HEK293 (cell line): ENCODE measurements at regions not wholly inside any gene's neighbourhood (a gene's known extent, or its start where the extent isn't known, plus 50 kb on each side); places are given as distances from the start of the nearest gene placed in this dataset.
A peak's percentile ranks its signal among the peaks of the same experiment; 100 is the strongest.

Experiments
- CTCF ChIA-PET: fragments of 350-600 bp; formaldehyde crosslinking; extraction: SDS; loops from one replicate; lab custom pipeline; 2021; ENCODE audit warnings: antibody characterized with exemption; lab: Yijun Ruan, JAX
- POLR2A ChIA-PET: fragments of 300-600 bp; formaldehyde crosslinking; extraction: SDS; loops from one replicate; lab custom pipeline; 2020; ENCODE audit warnings: antibody characterized with exemption, inconsistent platforms; lab: Yijun Ruan, JAX
- H3K27ac ChIP-seq: fragments of 200-500 bp; sonication (Bioruptor generic); 2 replicates; pipeline ENCODE4 v1.5.1; 2014; ENCODE audit warnings: low read depth, low read length, control low read depth, inconsistent platforms; ENCODE audit errors: extremely low read depth
- H3K36me3 ChIP-seq, 2 experiments: fragments of 200-500 bp in 1 of 2; sonication (Bioruptor generic) in 1 of 2; 1 replicate in 1 of 2; 2 replicates in 1 of 2; pipeline ENCODE4 v1.5.1; 2014 to 2017; ENCODE audit warnings: inconsistent platforms in 2 of 2, low read length in 2 of 2; ENCODE audit not compliant: control insufficient read depth in 2 of 2, insufficient read depth in 1 of 2
- H3K4me1 ChIP-seq: fragments of 200-500 bp; sonication (Bioruptor generic); 2 replicates; pipeline ENCODE4 v1.5.1; 2014; ENCODE audit warnings: mild to moderate bottlenecking, low read length, inconsistent platforms; ENCODE audit not compliant: control insufficient read depth, insufficient read depth
- H3K4me3 ChIP-seq: 2 replicates; pipeline ENCODE4 v1.5.1; 2011; ENCODE audit warnings: low read depth, mild to moderate bottlenecking, control low read depth, low read length, moderate library complexity
- H3K9me3 ChIP-seq: fragments of 200-500 bp; sonication (Bioruptor generic); 2 replicates; pipeline ENCODE4 v1.5.1; 2014; ENCODE audit warnings: low read depth, low read length, inconsistent platforms; ENCODE audit not compliant: control insufficient read depth, insufficient read depth
- BCL11A ChIP-seq: fragments of 450-650 bp; formaldehyde crosslinking; IDR thresholded peaks from 2 replicates; pipeline ENCODE4 v1.5.1; 2016; ENCODE audit warnings: low read depth, missing biosample characterization, missing genetic modification characterization
- GFI1B ChIP-seq: fragments of 450-650 bp; formaldehyde crosslinking; IDR thresholded peaks from 2 replicates; pipeline ENCODE4 v1.5.1; 2016; ENCODE audit warnings: missing biosample characterization, missing genetic modification characterization
- IKZF3 ChIP-seq: fragments of 450-650 bp; IDR thresholded peaks from 2 replicates; pipeline ENCODE4 v1.5.0; 2018; ENCODE audit warnings: missing biosample characterization, mild to moderate bottlenecking, missing genetic modification characterization, moderate library complexity
- KLF8 ChIP-seq: fragments of 450-650 bp; formaldehyde crosslinking; IDR thresholded peaks from 2 replicates; pipeline ENCODE4 v1.5.1; 2016; ENCODE audit warnings: missing biosample characterization, missing genetic modification characterization
- SCRT1 ChIP-seq: fragments of 450-650 bp; formaldehyde crosslinking; IDR thresholded peaks from 2 replicates; pipeline ENCODE4 v1.5.1; 2016; ENCODE audit warnings: missing biosample characterization, missing genetic modification characterization, borderline replicate concordance
- SCRT2 ChIP-seq: fragments of 450-650 bp; formaldehyde crosslinking; IDR thresholded peaks from 2 replicates; pipeline ENCODE4 v1.5.1; 2016; ENCODE audit warnings: missing biosample characterization, missing genetic modification characterization
- YY2 ChIP-seq: fragments of 450-650 bp; formaldehyde crosslinking; IDR thresholded peaks from 2 replicates; pipeline ENCODE4 v1.5.1; 2016; ENCODE audit warnings: missing biosample characterization, missing genetic modification characterization
- ZBTB7A ChIP-seq: fragments of 450-650 bp; formaldehyde crosslinking; IDR thresholded peaks from 2 replicates; pipeline ENCODE4 v1.5.1; 2016; ENCODE audit warnings: low read depth, missing biosample characterization, missing genetic modification characterization
- ZBTB8A ChIP-seq: fragments of 450-650 bp; formaldehyde crosslinking; IDR thresholded peaks from 2 replicates; pipeline ENCODE4 v1.5.1; 2016; ENCODE audit warnings: missing biosample characterization, missing genetic modification characterization
- ZFP37 ChIP-seq: fragments of 450-650 bp; formaldehyde crosslinking; IDR thresholded peaks from 2 replicates; pipeline ENCODE4 v1.5.1; 2016; ENCODE audit warnings: missing biosample characterization, missing genetic modification characterization
- ZNF133 ChIP-seq: fragments of 450-650 bp; formaldehyde crosslinking; IDR thresholded peaks from 2 replicates; pipeline ENCODE4 v1.5.1; 2016; ENCODE audit warnings: missing biosample characterization, missing genetic modification characterization
- ZNF140 ChIP-seq: fragments of 450-650 bp; formaldehyde crosslinking; IDR thresholded peaks from 2 replicates; pipeline ENCODE4 v1.5.1; 2016; ENCODE audit warnings: missing biosample characterization, missing genetic modification characterization
- ZNF350 ChIP-seq: fragments of 450-650 bp; formaldehyde crosslinking; IDR thresholded peaks from 2 replicates; pipeline ENCODE4 v1.5.0; 2017; ENCODE audit warnings: missing biosample characterization, mild to moderate bottlenecking, missing genetic modification characterization
- ZNF426 ChIP-seq: fragments of 450-650 bp; formaldehyde crosslinking; IDR thresholded peaks from 2 replicates; pipeline ENCODE4 v1.5.1; 2017; ENCODE audit warnings: missing biosample characterization, missing genetic modification characterization, mild to moderate bottlenecking, inconsistent platforms, moderate library complexity
- ZNF629 ChIP-seq: fragments of 450-650 bp; formaldehyde crosslinking; IDR thresholded peaks from 2 replicates; pipeline ENCODE4 v1.5.1; 2017; ENCODE audit warnings: missing biosample characterization, missing genetic modification characterization
- ZNF654 ChIP-seq: fragments of 450-650 bp; formaldehyde crosslinking; IDR thresholded peaks from 2 replicates; pipeline ENCODE4 v1.5.1; 2016; ENCODE audit warnings: low read depth, missing biosample characterization, missing genetic modification characterization
- ZNF670 ChIP-seq: fragments of 450-650 bp; formaldehyde crosslinking; IDR thresholded peaks from 2 replicates; pipeline ENCODE4 v1.5.1; 2016; ENCODE audit warnings: missing biosample characterization, missing genetic modification characterization, low read depth
- ZNF707 ChIP-seq: fragments of 450-650 bp; formaldehyde crosslinking; IDR thresholded peaks from 2 replicates; pipeline ENCODE4 v1.5.1; 2016; ENCODE audit warnings: missing biosample characterization, missing genetic modification characterization
- ZNF747 ChIP-seq: fragments of 450-650 bp; formaldehyde crosslinking; IDR thresholded peaks from 2 replicates; pipeline ENCODE4 v1.5.1; 2016; ENCODE audit warnings: missing biosample characterization, missing genetic modification characterization
- ZSCAN30 ChIP-seq: fragments of 450-650 bp; IDR thresholded peaks from 2 replicates; pipeline ENCODE4 v1.5.1; 2018; ENCODE audit warnings: missing biosample characterization, mild to moderate bottlenecking, missing genetic modification characterization, moderate library complexity
- TF ChIP-seq, protein P1 (sequence below): fragments of 450-650 bp; formaldehyde crosslinking; IDR thresholded peaks from 2 replicates; pipeline ENCODE4 v1.5.1; 2017; ENCODE audit warnings: missing biosample characterization, missing genetic modification characterization
- TF ChIP-seq, protein P2 (sequence below): fragments of 450-650 bp; formaldehyde crosslinking; IDR thresholded peaks from 2 replicates; pipeline ENCODE4 v1.5.1; 2017; ENCODE audit warnings: missing biosample characterization, missing genetic modification characterization
- TF ChIP-seq, protein P3 (sequence below): fragments of 450-650 bp; formaldehyde crosslinking; IDR thresholded peaks from 2 replicates; pipeline ENCODE4 v1.5.1; 2016; ENCODE audit warnings: missing biosample characterization, missing genetic modification characterization
- TF ChIP-seq, protein P4 (sequence below): fragments of 450-650 bp; formaldehyde crosslinking; IDR thresholded peaks from 2 replicates; pipeline ENCODE4 v1.5.1; 2017; ENCODE audit warnings: missing biosample characterization, mild to moderate bottlenecking, missing genetic modification characterization, moderate library complexity
- TF ChIP-seq, protein P5 (sequence below): fragments of 450-650 bp; formaldehyde crosslinking; IDR thresholded peaks from 2 replicates; pipeline ENCODE4 v1.5.1; 2016; ENCODE audit warnings: missing biosample characterization, missing genetic modification characterization, low read depth
- TF ChIP-seq, protein P6 (sequence below): fragments of 450-650 bp; formaldehyde crosslinking; IDR thresholded peaks from 2 replicates; pipeline ENCODE4 v1.5.1; 2016; ENCODE audit warnings: missing biosample characterization, missing genetic modification characterization, borderline replicate concordance

DNA sequence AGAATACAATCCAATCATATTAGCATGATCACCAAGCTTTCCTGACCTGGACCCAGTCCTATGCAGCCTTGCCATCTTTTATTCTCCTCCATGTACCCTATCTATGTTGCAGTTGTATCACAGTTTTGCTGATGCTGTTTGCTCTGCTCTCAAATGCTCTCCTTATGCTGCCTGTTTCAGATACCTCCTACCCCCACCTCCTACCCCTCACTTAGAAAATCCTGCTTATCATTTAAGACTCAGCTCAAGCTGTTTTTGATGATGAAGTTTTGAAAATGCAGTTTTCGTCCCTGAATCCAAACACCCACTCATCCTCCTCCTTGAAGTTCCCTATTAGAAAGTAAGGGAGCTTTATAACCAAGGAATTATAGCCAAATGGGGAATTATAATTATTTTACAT is 457.4 kb upstream of the ATP2B1 start:
- Histone ChIP-seq H3K27ac (no peak overlapping the region), H3K36me3 (no peaks in the 10 kb centered on the region), H3K9me3 (no peaks in the 10 kb centered on the region), H3K4me3 (no peak overlapping the region), H3K4me1 (no peaks in the 10 kb centered on the region)
- ChIA-PET CTCF (no interaction called here), POLR2A (no interaction called here)
- TF ChIP-seq, protein P1, sequence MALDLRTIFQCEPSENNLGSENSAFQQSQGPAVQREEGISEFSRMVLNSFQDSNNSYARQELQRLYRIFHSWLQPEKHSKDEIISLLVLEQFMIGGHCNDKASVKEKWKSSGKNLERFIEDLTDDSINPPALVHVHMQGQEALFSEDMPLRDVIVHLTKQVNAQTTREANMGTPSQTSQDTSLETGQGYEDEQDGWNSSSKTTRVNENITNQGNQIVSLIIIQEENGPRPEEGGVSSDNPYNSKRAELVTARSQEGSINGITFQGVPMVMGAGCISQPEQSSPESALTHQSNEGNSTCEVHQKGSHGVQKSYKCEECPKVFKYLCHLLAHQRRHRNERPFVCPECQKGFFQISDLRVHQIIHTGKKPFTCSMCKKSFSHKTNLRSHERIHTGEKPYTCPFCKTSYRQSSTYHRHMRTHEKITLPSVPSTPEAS (tag by site-specific recombination) = no peak
- TF ChIP-seq, protein P2, sequence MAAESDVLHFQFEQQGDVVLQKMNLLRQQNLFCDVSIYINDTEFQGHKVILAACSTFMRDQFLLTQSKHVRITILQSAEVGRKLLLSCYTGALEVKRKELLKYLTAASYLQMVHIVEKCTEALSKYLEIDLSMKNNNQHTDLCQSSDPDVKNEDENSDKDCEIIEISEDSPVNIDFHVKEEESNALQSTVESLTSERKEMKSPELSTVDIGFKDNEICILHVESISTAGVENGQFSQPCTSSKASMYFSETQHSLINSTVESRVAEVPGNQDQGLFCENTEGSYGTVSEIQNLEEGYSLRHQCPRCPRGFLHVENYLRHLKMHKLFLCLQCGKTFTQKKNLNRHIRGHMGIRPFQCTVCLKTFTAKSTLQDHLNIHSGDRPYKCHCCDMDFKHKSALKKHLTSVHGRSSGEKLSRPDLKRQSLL (tag by site-specific recombination) = no peak
- no peak for TF ChIP-seq ZNF140
- no peak for TF ChIP-seq ZBTB8A
- no peak for TF ChIP-seq ZNF747
- TF ChIP-seq SCRT1 = no peak
- TF ChIP-seq SCRT2 = no peak
- no peak for TF ChIP-seq GFI1B
- TF ChIP-seq BCL11A = no peak
- no peak for TF ChIP-seq ZSCAN30 (tag by site-specific recombination)
- TF ChIP-seq, protein P3, sequence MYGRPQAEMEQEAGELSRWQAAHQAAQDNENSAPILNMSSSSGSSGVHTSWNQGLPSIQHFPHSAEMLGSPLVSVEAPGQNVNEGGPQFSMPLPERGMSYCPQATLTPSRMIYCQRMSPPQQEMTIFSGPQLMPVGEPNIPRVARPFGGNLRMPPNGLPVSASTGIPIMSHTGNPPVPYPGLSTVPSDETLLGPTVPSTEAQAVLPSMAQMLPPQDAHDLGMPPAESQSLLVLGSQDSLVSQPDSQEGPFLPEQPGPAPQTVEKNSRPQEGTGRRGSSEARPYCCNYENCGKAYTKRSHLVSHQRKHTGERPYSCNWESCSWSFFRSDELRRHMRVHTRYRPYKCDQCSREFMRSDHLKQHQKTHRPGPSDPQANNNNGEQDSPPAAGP (tag by site-specific recombination) = no peak
- no peak for TF ChIP-seq ZNF707 (tag by site-specific recombination)
- no peak for TF ChIP-seq YY2 (tag by site-specific recombination)
- no peak for TF ChIP-seq IKZF3
- TF ChIP-seq ZNF350 (tag by site-specific recombination) = no peak
- no peak for TF ChIP-seq ZNF426 (tag by site-specific recombination)
- TF ChIP-seq ZNF670 (tag by site-specific recombination) = no peak
- no peak for TF ChIP-seq ZNF133 (tag by site-specific recombination)
- no peak for TF ChIP-seq ZFP37 (tag by site-specific recombination)

DNA sequence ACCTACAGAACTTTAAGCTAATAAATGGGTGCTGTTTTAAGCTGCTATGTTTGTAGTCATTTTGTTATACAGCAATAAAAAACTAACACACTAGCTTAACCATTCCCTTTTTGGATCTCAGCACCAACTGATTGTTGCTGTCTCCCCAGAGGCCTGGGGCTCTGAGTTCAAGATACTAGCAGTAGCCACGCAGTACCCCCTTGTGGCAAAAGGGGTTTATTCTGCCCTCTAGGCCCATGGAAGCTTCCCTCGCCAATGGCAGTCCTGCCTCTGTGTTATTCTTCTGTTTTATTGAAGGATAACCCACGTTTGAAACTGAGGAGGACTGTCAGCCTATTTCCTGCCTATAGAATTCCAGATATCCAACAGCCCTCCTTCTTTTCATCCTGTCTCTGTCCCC is 455.3 kb upstream of the ATP2B1 start:
- H3K27ac ChIP-seq = no peak overlapping the region
- CTCF ChIA-PET = interaction anchor here (0.7 to 0.9 kb wide), 2 partner anchors 9 to 41 kb away, joined by 3 read pairs; no protein-coding TSS in a partner anchor
- H3K4me3 ChIP-seq = no peak overlapping the region
- no peaks in the 10 kb centered on the region for H3K36me3 ChIP-seq
- no peaks in the 10 kb centered on the region for H3K4me1 ChIP-seq
- no peaks in the 10 kb centered on the region for H3K9me3 ChIP-seq
- POLR2A ChIA-PET = no interaction called here
- TF ChIP-seq, protein P4, sequence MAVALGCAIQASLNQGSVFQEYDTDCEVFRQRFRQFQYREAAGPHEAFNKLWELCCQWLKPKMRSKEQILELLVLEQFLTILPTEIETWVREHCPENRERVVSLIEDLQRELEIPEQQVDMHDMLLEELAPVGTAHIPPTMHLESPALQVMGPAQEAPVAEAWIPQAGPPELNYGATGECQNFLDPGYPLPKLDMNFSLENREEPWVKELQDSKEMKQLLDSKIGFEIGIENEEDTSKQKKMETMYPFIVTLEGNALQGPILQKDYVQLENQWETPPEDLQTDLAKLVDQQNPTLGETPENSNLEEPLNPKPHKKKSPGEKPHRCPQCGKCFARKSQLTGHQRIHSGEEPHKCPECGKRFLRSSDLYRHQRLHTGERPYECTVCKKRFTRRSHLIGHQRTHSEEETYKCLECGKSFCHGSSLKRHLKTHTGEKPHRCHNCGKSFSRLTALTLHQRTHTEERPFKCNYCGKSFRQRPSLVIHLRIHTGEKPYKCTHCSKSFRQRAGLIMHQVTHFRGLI (tag by site-specific recombination) = no peak
- TF ChIP-seq ZNF654 (peak; percentile 13; the same call in 1 of the 2 replicates), ZBTB7A (no peak), ZNF629 (no peak), KLF8 (tag by site-specific recombination) (no peak), GFI1B (no peak)
- TF ChIP-seq, protein P5, sequence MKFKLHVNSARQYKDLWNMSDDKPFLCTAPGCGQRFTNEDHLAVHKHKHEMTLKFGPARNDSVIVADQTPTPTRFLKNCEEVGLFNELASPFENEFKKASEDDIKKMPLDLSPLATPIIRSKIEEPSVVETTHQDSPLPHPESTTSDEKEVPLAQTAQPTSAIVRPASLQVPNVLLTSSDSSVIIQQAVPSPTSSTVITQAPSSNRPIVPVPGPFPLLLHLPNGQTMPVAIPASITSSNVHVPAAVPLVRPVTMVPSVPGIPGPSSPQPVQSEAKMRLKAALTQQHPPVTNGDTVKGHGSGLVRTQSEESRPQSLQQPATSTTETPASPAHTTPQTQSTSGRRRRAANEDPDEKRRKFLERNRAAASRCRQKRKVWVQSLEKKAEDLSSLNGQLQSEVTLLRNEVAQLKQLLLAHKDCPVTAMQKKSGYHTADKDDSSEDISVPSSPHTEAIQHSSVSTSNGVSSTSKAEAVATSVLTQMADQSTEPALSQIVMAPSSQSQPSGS (tag by site-specific recombination) = no peak
- TF ChIP-seq, protein P6, sequence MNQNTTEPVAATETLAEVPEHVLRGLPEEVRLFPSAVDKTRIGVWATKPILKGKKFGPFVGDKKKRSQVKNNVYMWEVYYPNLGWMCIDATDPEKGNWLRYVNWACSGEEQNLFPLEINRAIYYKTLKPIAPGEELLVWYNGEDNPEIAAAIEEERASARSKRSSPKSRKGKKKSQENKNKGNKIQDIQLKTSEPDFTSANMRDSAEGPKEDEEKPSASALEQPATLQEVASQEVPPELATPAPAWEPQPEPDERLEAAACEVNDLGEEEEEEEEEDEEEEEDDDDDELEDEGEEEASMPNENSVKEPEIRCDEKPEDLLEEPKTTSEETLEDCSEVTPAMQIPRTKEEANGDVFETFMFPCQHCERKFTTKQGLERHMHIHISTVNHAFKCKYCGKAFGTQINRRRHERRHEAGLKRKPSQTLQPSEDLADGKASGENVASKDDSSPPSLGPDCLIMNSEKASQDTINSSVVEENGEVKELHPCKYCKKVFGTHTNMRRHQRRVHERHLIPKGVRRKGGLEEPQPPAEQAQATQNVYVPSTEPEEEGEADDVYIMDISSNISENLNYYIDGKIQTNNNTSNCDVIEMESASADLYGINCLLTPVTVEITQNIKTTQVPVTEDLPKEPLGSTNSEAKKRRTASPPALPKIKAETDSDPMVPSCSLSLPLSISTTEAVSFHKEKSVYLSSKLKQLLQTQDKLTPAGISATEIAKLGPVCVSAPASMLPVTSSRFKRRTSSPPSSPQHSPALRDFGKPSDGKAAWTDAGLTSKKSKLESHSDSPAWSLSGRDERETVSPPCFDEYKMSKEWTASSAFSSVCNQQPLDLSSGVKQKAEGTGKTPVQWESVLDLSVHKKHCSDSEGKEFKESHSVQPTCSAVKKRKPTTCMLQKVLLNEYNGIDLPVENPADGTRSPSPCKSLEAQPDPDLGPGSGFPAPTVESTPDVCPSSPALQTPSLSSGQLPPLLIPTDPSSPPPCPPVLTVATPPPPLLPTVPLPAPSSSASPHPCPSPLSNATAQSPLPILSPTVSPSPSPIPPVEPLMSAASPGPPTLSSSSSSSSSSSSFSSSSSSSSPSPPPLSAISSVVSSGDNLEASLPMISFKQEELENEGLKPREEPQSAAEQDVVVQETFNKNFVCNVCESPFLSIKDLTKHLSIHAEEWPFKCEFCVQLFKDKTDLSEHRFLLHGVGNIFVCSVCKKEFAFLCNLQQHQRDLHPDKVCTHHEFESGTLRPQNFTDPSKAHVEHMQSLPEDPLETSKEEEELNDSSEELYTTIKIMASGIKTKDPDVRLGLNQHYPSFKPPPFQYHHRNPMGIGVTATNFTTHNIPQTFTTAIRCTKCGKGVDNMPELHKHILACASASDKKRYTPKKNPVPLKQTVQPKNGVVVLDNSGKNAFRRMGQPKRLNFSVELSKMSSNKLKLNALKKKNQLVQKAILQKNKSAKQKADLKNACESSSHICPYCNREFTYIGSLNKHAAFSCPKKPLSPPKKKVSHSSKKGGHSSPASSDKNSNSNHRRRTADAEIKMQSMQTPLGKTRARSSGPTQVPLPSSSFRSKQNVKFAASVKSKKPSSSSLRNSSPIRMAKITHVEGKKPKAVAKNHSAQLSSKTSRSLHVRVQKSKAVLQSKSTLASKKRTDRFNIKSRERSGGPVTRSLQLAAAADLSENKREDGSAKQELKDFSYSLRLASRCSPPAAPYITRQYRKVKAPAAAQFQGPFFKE (tag by site-specific recombination) = no peak
